MM.1S (cell line): ENCODE measurements at regions not wholly inside any gene's neighbourhood (a gene's known extent, or its start where the extent isn't known, plus 50 kb on each side); places are given as distances from the start of the nearest gene placed in this dataset.

Experiments used
- EZH2 ChIP-seq: fragments of 300-600 bp; sonication (generic); optimal IDR thresholded peaks from 2 replicates; pipeline ENCODE3; 2017; ENCODE audit warnings: low read depth, mild to moderate bottlenecking, antibody characterized with exemption, low read length, mixed read lengths
- EZH2phosphoT487 ChIP-seq: fragments of 300-600 bp; sonication (generic); IDR thresholded peaks from 2 replicates; pipeline ENCODE4 v1.6.1; 2018; ENCODE audit warnings: antibody characterized with exemption, low read length
- TF ChIP-seq, protein P1 (sequence below): fragments of 300-600 bp; sonication (generic); IDR thresholded peaks from 2 replicates; pipeline ENCODE4 v1.5.1; 2016; ENCODE audit warnings: antibody characterized with exemption, low read length, mixed read lengths

DNA sequence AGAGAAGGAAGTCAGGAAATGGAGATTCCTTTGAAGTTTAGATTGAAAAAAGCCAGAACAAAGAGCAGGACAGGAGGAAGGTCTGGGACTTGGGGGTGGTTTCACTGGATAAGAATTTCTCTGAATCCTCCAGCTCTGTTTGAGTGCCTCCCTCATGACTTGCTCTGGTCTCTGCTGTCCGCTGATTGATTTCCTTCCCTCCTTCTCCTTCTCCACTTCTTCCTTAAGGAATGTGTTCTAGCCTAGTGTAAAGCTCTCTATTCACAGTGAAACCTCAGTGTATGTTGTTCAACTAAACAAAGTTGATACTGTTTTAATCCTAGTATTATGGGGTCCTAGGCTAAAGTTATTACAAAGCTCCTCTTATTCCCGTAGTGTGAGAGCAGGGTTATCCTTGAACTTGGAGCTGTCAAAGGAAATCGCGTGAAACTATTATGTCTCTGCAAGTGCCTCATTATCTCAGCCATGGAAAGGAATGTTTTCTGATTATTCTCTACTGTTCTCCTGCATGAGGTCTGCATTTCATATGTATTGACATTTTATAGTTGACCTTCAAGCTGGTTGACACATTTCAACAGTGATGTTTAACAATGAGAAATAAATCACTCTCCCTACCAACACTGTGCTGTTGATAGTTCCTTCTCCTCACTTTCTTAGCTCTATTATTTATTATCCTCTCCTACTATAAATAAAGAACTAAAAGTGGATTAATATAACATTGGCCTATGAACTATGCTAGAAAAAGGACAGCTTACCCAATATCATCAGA lies 82.7 kb upstream of the KCTD3 start:
- TF ChIP-seq, protein P1, sequence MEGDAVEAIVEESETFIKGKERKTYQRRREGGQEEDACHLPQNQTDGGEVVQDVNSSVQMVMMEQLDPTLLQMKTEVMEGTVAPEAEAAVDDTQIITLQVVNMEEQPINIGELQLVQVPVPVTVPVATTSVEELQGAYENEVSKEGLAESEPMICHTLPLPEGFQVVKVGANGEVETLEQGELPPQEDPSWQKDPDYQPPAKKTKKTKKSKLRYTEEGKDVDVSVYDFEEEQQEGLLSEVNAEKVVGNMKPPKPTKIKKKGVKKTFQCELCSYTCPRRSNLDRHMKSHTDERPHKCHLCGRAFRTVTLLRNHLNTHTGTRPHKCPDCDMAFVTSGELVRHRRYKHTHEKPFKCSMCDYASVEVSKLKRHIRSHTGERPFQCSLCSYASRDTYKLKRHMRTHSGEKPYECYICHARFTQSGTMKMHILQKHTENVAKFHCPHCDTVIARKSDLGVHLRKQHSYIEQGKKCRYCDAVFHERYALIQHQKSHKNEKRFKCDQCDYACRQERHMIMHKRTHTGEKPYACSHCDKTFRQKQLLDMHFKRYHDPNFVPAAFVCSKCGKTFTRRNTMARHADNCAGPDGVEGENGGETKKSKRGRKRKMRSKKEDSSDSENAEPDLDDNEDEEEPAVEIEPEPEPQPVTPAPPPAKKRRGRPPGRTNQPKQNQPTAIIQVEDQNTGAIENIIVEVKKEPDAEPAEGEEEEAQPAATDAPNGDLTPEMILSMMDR: no peak
- TF ChIP-seq EZH2: no peak
- no peak for TF ChIP-seq EZH2phosphoT487
